KMS-11 (cell line): ENCODE measurements at regions not wholly inside any gene's neighbourhood (a gene's known extent, or its start where the extent isn't known, plus 50 kb on each side); places are given as distances from the start of the nearest gene placed in this dataset.

Source experiments
- H2AFZ ChIP-seq: fragments of 200-600 bp; sonication (generic); 2 replicates; pipeline ENCODE4 v1.6.1; 2016; ENCODE audit warnings: antibody characterized with exemption, mixed run types, low read depth
- H3K27ac ChIP-seq: fragments of 200-600 bp; sonication (generic); 2 replicates; pipeline ENCODE4 v1.6.1; 2016; ENCODE audit warnings: mild to moderate bottlenecking, mixed run types
- H3K27me3 ChIP-seq: fragments of 200-600 bp; sonication (generic); 2 replicates; pipeline ENCODE4 v1.6.1; 2017; ENCODE audit warnings: mild to moderate bottlenecking, low read depth, mixed run types, moderate library complexity; ENCODE audit not compliant: insufficient read depth
- H3K36me3 ChIP-seq: fragments of 200-600 bp; sonication (generic); 2 replicates; pipeline ENCODE4 v1.6.1; 2017; ENCODE audit warnings: mild to moderate bottlenecking, mixed run types; ENCODE audit not compliant: insufficient read depth
- H3K4me1 ChIP-seq: fragments of 200-600 bp; sonication (generic); 2 replicates; pipeline ENCODE4 v1.6.1; 2016; ENCODE audit warnings: mild to moderate bottlenecking, low read depth, mixed run types; ENCODE audit not compliant: poor library complexity, severe bottlenecking
- H3K4me2 ChIP-seq: fragments of 200-600 bp; sonication (generic); 2 replicates; pipeline ENCODE4 v1.7.0; 2016; ENCODE audit warnings: mild to moderate bottlenecking, mixed run types
- H3K4me3 ChIP-seq: fragments of 200-600 bp; sonication (generic); IDR thresholded peaks from 2 replicates; pipeline ENCODE4 v1.6.1; 2017; ENCODE audit warnings: low read depth, low read length, mixed read lengths; ENCODE audit not compliant: insufficient read depth
- H3K79me2 ChIP-seq: fragments of 200-600 bp; sonication (generic); 2 replicates; pipeline ENCODE4 v1.6.1; 2016; ENCODE audit warnings: low read depth, mixed run types; ENCODE audit not compliant: insufficient read depth
- H3K9ac ChIP-seq: fragments of 200-600 bp; sonication (generic); 2 replicates; pipeline ENCODE4 v1.6.1; 2016; ENCODE audit warnings: mild to moderate bottlenecking, mixed run types
- H4K20me1 ChIP-seq: fragments of 200-600 bp; sonication (generic); 2 replicates; pipeline ENCODE4 v1.6.1; 2016; ENCODE audit warnings: mild to moderate bottlenecking, mixed run types; ENCODE audit not compliant: insufficient read depth
- CTCF ChIP-seq: fragments of 200-600 bp; sonication (generic); conservative IDR thresholded peaks from 2 replicates; pipeline ENCODE4 v1.6.1; 2017; ENCODE audit warnings: low read depth, mild to moderate bottlenecking, antibody characterized with exemption, low read length, moderate library complexity, mixed read lengths

GRCh38 chr12:105995961-105996431 lies 142.8 kb downstream of the NUAK1 start:
- Histone ChIP-seq H3K4me1 (no peaks in the 10 kb centered on the region), H4K20me1 (no peaks in the 10 kb centered on the region), H3K27ac (no peak overlapping the region), H3K79me2 (no peaks in the 10 kb centered on the region), H3K4me3 (no peak overlapping the region), H2AFZ (no peak overlapping the region), H3K9ac (no peak overlapping the region), H3K27me3 (no peaks in the 10 kb centered on the region), H3K36me3 (no peaks in the 10 kb centered on the region), H3K4me2 (no peak overlapping the region)
- TF ChIP-seq CTCF, result no peak

GRCh38 chr12:105998561-105998960 lies 140.2 kb downstream of the NUAK1 start:
- H3K4me3 ChIP-seq, result no peak overlapping the region
- no peaks in the 10 kb centered on the region for H4K20me1 ChIP-seq
- no peak for TF ChIP-seq CTCF
- no peak overlapping the region for H3K27ac ChIP-seq
- H3K4me2 ChIP-seq, result no peak overlapping the region
- no peak overlapping the region for H2AFZ ChIP-seq
- no peak overlapping the region for H3K9ac ChIP-seq
- H3K4me1 ChIP-seq, result no peaks in the 10 kb centered on the region
- no peaks in the 10 kb centered on the region for H3K36me3 ChIP-seq
- no peaks in the 10 kb centered on the region for H3K27me3 ChIP-seq
- H3K79me2 ChIP-seq, result no peaks in the 10 kb centered on the region

DNA sequence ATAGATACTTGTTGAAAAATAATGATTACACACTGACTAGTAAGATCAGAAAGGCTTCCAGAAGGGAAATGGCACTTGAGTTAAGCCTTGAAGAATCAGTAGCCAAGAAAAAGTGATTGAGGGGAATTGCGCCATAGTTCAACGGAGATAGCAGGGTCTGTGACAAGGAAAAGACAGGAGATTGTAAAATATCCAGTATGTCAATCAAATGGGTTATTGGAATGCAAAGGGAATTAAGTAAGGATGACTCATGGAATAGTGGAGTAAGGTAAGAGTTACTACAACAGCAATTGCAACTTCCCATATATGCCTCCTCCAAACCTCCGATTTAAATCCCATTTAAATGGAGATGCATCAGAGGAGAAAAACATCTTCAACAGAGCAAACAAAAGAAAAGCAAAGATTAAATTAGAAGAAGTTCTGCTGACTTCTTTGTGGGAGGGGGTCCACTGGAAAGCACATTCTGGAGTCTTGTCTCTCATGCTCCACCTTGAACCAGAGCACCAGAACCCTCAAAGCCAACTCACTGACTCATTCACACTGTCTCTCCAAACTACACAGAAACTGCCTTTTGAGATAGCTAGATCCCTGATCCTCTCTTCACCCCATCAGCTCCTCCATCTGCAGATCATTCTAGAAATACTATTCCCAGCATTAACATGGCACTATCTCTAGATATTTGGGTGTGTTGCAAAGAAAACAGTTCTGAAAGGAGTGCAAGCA lies 138.2 kb downstream of the NUAK1 start:
- H4K20me1 ChIP-seq, result no peaks in the 10 kb centered on the region
- H3K4me3 ChIP-seq, result no peak overlapping the region

GRCh38 chr12:106001105-106001836 lies 137.5 kb downstream of the NUAK1 start:
- Histone ChIP-seq H3K9ac (no peak overlapping the region), H3K4me3 (no peak overlapping the region), H3K79me2 (no peaks in the 10 kb centered on the region), H3K36me3 (no peaks in the 10 kb centered on the region), H3K4me2 (no peak overlapping the region), H4K20me1 (no peaks in the 10 kb centered on the region), H3K27ac (no peak overlapping the region), H3K27me3 (no peaks in the 10 kb centered on the region), H2AFZ (no peak overlapping the region), H3K4me1 (no peaks in the 10 kb centered on the region)
- TF ChIP-seq CTCF, result no peak

More for the DNA sequence above, 138.2 kb downstream of the NUAK1 start:
- Histone ChIP-seq H3K9ac (no peak overlapping the region), H3K4me1 (no peaks in the 10 kb centered on the region), H3K36me3 (no peaks in the 10 kb centered on the region), H3K4me2 (no peak overlapping the region), H3K79me2 (no peaks in the 10 kb centered on the region), H3K27ac (no peak overlapping the region), H2AFZ (no peak overlapping the region), H3K27me3 (no peaks in the 10 kb centered on the region)
- TF ChIP-seq CTCF, result no peak
